ENCODE measurements at regions not wholly inside any gene's neighbourhood (a gene's known extent, or its start where the extent isn't known, plus 50 kb on each side); places are given as distances from the start of the nearest gene placed in this dataset.

DNA sequence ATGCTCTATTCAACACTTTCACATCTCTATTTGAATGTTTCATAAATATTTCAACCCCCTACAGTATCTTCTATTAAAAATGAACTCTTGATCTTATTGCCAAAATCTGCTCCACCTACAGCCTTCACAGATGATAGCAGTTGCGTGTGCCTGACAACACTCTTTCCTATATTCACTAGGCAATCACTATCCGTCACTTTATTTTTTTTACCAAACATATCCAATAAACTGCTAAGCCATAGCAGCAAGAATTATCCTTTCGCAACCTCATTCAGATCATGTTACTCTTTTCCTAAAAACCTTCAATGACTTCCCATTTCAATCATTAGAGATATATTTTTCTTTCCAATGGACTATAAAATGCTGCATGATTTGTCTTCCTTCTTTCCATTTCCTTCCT is 629.8 kb upstream of the PCDH9 start:
- TF ChIP-seq EZH2 (IDR thresholded peaks at IDR 0.05; ENCODE audit: insufficient read depth, poor library complexity, severe bottlenecking): no peak
- no peak for TF ChIP-seq EZH2phosphoT487 (IDR thresholded peaks at IDR 0.05; ENCODE audit: insufficient read depth, low read depth)

Data from GM23248 (cell line).